GM18505 (cell line): ENCODE measurements at regions not wholly inside any gene's neighbourhood (a gene's known extent, or its start where the extent isn't known, plus 50 kb on each side); places are given as distances from the start of the nearest gene placed in this dataset.

Experiments
- ATAC-seq: cut with Tn5 transposase; IDR thresholded peaks from one replicate; pipeline ENCODE4 v1.9.1; 2021; ENCODE audit not compliant: unreplicated experiment
- POLR2A ChIP-seq: IDR thresholded peaks from 4 replicates; pipeline ENCODE4 v1.6.1; 2011; ENCODE audit warnings: borderline replicate concordance; ENCODE audit not compliant: insufficient read depth, insufficient read length; ENCODE audit errors: extremely low read depth

DNA sequence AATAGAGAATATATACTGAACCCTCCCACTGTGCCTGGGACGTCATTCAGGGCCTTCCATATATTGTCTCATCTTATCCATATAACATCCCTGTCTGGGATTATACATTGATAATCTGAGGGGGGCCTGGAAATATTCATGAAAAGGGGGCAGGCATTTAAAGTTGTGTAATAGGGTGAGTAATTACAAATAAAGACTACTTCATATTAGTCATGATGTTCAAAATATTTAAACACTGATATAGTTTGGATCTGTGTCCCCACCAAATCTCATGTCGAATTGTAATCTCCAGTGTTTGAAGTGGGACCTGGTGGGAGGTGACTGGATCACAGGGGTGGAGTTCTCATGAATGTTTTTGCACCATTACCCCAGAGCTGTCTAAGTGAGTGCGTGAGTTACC lies 97.8 kb downstream of the AQP9 start:
- no peak for TF ChIP-seq POLR2A
- ATAC-seq, result no peak

GRCh38 chr15:58240191-58240932 lies 102.2 kb downstream of the AQP9 start:
- no peak for ATAC-seq
- TF ChIP-seq POLR2A, result no peak

GRCh38 chr15:58241872-58242271 lies 103.7 kb downstream of the AQP9 start:
- no peak for ATAC-seq
- TF ChIP-seq POLR2A, result no peak

GRCh38 chr15:58243070-58243469 lies 104.9 kb downstream of the AQP9 start:
- no peak for TF ChIP-seq POLR2A
- ATAC-seq, result no peak

DNA sequence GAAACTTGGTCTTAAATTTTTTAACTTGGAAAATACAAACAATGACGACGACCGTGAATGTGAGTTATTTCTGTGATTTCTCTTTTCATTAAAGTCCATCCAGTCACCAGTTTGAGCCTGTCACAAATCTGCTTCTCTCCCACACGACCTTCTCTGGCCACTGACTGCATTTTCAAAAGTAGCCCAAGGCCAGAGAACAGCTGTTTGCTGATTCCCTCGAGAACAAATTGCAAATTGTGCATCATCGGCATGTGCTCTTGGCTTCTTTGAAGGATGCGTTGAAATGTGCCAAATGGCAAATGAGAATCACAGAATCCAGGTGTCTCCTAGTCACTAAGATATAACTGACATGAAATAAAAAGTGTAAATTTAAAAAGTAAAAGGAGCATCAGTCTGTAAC lies 106.4 kb downstream of the AQP9 start:
- TF ChIP-seq POLR2A, result no peak
- no peak for ATAC-seq

GRCh38 chr15:58246041-58246440 lies 107.9 kb downstream of the AQP9 start:
- no peak for TF ChIP-seq POLR2A
- no peak for ATAC-seq

- TF ChIP-seq POLR2A, result no peak
- no peak for ATAC-seq
Observed at GRCh38 chr15:58247855-58248842, 110.0 kb downstream of the AQP9 start.

- ATAC-seq, result no peak
- TF ChIP-seq POLR2A, result no peak
Observed at GRCh38 chr15:58249646-58250312, 111.6 kb downstream of the AQP9 start.

- no peak for ATAC-seq
- no peak for TF ChIP-seq POLR2A
Observed at GRCh38 chr15:58252586-58253323, 114.6 kb downstream of the AQP9 start.

GRCh38 chr15:58257776-58258325 lies 119.7 kb downstream of the AQP9 start:
- TF ChIP-seq POLR2A, result no peak
- ATAC-seq, result no peak

DNA sequence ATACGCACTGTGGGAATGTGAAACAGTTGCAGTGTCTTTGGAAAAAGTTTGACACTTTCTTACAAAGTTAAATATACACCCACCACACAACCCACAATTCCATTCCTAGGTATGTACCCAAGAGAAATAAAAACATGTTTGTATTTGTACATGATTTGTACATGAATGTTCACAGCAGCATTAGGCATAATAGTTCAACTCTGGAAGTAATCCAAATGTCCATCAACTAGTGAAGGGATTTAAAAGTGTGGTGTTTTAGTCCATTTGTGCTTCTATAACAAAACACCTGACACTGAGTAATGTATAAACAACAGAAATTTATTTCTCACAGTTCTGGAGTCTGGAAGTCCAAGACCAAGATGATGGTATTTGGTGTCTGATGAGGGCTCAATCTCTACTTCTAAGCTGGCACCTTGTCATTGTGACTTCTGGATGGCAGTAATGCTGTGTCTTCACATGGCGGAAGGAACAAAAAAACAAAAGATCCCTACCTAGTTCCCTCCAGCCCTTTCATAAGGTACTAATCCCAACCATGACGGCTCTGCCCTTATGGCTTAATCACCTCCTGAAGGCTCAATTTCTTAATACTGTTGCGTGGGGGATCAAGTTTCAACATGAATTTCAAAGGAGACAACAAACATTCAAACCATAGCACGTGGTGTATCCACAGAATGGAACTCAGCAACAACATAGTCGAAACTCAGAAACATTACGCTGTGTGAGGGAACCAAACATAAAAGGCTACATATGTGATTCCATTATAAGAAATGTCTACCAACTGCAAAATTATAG lies 120.5 kb downstream of the AQP9 start:
- ATAC-seq, result no peak
- no peak for TF ChIP-seq POLR2A
